GM19372 (cell line): ENCODE measurements at regions not wholly inside any gene's neighbourhood (a gene's known extent, or its start where the extent isn't known, plus 50 kb on each side); places are given as distances from the start of the nearest gene placed in this dataset.
"Not testable (repeated sequence)": the region's sequence is repeated elsewhere in the genome, so short reads cannot be mapped to it uniquely, and the experiment has no call there.

Source experiments
- ATAC-seq: cut with Tn5 transposase; IDR thresholded peaks from one replicate; pipeline ENCODE4 v1.9.1; 2021; ENCODE audit warnings: mild to moderate bottlenecking, low read depth, moderate library complexity; ENCODE audit not compliant: unreplicated experiment

DNA sequence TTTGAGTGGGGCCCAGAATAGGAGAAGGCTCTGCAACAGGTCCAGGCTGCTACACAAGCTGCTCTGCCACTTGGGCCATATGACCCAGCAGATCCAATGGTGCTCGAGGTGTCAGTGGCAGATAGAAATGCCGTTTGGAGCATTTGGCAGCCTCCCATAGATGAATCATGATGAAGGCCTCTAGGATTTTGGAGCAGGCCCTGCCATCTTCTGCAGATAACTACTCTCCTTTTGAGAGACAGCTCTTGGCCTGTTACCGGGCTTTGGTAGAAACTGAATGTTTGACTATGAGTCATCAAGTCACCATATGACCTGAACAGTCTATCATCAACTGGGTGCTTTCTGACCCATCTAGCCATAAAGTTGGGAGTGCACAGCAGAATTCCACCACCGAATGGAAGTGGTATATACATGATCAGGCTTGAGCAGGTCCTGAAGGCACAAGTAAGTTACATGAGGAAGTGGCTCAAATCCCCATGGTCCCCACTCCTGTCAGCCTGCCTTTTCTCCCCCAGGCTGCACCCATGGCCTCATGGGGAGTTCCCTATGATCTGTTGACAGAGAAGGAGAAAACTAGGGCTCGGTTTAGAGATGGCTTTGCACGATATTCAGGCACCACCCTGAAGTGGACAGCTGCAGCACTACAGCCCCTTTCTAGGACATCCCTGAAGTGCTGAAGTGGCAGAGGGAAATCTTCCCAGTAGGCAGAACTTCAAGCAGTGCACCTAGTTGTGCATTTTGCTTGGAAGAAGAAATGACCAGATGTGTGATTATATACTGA is 971.4 kb downstream of the MCTP2 start:
- ATAC-seq = no peak

DNA sequence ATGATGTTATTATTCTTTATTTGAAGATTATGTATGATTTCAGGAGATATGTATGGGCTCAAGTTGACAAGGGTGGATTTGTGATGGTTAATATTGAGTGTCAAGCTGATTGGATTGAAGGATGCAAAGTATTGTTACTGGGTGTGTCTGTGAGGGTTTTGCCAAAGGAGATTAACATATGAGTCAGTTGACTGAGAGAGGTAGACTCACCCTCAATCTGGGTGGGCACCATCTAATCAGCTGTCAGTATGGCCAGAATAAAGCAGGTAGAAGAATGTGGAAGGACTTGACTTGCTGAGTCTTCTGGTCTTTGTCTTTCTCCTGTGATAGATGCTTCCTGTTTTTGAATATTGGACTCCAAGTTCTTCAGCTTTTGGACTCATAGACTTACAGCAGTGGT is 973.7 kb downstream of the MCTP2 start:
- ATAC-seq = no peak

DNA sequence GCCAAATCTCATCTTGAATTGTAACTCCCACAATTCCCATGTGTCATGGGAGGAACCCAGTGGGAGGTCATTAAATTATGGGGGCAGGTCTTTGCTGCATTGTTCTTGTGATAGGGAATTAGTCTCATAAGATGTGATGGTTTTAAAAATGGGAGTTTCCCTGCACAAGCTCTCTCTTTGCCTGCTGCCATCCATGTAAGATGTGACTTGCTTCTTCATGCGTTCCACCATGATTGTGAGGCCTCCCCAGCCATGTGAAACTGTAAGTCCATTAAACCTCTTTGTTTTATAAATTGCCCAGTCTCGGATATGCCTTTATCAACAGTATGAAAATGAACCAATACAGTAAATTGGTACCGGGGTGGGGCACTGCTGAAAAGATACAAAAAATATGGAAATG is 974.5 kb downstream of the MCTP2 start:
- ATAC-seq = not testable (repeated sequence)

DNA sequence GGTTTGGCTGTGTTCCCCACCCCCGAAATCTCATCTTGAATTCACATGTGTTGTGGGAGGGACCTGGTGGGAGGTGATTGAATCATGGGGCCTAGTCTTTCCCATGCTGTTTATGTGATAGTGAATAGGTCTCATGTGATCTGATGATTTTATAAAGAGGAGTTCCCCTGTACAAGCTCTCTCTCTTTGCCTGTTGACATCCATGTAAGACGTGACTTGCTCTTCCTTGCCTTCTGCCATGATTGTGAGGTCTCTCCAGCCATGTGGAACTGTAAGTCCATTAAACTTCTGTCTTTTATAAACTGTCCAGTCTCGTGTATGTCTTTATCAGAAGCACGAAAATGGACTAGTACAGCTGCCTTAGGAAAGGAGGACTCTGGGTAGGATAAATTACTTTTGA is 976.7 kb downstream of the MCTP2 start:
- ATAC-seq = no peak

DNA sequence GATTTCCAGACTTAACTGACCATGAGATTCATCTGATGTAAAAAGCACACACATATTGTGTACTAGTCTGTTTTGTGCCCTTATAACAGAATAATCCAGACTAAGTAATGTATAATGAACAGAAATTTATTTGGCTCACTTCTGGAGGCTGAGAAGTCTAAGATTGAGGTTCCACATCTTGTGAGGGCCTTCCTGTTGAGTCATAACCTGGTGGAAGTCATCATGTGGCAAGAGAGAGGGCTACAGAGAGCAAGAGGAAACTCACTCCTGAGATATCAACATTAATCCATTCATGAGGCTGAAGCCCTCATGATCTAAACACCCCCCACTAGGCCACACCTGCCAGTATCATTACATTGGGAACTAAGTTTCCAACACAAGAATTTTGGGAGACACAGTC is 977.6 kb downstream of the MCTP2 start:
- ATAC-seq = no peak

DNA sequence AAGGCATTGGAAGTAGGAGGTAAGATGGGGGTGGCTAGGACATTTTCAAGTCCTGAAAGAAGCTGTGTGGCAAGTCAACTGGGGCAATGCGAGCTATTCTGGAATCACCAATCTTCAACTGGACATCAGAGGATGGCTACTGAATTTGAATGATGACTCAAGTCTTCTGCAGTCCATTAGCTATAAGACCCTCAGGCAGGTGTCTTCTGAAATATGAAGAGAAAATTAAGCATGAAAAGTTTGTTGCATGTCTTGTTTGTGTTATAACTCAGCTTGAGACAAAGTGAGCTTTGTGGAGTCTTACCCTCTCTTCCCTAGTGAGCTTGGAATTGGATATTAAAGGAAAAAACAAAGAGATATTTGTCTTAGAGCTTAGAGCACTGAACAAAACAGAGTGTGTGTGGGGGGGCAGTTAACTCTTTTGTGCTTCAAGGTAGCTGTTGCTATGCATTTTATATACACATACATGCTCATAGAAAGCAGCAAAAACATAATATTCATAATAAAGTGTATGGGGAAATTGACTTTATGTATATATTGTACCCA is 979.1 kb downstream of the MCTP2 start:
- ATAC-seq = no peak

DNA sequence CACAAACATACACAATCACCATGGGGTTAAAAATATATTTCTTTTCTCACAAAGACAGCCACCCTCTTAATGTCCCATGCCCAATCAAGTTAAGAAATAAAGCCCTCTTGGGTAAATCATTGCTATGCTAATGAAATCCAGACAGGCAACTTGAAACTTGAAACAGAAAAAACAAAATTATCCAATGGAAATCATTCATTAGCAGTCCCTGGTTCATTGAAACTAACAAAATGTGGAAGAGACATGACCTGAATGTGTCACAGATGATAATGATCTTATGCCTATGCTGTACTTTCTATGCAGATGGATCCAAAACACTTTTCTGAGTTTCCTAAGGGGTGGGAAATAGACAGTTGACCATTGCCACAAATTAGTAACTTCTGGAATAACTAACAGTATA is 983.7 kb downstream of the MCTP2 start:
- ATAC-seq = no peak

DNA sequence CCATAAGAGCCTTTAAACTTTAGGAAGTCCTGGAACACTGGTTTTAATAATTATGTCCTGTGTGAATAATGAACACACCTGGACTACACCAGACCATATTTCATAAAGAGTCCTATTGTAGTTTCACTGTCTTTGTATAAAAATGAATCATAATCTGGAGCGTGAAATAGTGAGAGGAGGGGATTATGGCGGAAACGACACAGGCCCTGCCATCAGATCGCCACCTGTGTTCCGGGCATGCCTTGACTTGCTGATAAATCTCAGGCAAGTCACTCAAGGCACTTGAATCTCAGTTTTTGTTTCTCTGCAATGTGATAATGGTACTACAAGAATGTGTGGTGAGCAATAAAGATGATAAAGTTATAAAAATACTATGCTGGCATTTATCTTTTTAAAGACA is 995.5 kb downstream of the MCTP2 start:
- ATAC-seq = no peak

DNA sequence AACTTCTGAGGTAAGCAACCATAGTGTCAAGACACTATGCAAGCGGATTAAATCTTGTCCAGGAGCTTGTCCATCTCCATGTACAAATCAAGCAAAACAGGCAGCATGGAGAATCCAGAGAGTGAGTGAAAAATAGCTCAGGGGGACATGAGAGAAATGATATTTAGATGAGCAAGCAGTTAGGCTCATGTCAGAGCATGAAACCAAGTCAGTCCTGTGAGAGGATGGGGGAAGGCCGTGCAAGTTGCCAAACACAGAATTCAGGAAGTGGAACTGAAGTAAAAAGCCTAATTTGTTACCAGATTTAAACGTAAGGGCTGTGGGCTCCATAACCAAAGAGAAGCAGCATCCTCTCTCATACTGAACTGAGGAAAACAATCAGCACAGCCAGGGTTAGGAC is 995.9 kb downstream of the MCTP2 start:
- ATAC-seq = no peak

DNA sequence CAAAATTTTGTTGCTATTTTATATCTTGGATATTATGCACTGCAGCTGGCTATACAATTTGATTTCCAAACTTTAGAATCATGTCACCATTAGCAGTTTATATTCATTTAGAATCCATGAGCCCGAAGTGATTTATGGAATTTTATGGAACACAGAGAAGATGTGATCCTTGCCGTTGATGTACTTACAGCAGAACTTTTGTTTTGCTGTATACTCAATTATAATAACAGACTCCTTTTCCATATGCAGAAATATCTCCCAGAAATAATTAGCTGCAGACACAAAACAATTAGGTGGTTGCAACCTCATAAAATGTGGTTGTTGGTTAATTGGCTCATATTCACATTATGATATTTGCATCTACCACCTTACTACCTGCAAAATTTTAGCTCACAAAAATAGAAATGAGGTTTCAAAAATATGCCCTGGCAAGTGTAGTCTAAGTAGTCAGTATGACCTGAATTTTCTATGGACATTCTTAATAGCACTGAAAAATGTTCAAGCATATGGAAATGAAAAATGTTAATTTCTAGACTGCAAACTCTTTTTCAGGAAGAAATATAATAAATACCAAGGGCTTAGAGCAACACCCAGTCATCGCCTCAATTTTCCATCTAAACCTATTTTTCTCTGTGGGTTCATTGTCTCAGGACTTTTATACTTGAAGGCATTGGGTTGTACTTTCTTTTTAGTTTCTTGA is 997.6 kb downstream of the MCTP2 start:
- ATAC-seq = no peak

DNA sequence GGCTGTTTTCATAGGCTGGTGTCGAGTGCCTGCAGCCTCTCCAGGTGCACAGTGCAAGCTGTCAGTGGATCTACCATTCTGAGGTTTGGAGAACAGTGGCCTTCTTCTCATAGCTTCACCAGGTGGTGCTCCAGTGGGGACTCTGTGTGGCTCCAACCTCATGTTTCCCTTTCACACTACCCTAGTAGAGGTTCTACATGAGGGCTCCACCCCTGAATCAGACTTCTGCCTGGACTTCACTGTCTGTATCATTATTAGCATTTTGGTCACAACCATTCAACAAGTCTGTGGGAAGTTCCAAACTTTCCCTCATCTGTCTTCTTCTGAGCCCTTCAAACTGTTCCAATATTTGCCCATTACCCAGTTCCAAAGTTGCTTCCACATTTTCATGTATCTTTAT is 1003.7 kb downstream of the MCTP2 start:
- no peak for ATAC-seq

DNA sequence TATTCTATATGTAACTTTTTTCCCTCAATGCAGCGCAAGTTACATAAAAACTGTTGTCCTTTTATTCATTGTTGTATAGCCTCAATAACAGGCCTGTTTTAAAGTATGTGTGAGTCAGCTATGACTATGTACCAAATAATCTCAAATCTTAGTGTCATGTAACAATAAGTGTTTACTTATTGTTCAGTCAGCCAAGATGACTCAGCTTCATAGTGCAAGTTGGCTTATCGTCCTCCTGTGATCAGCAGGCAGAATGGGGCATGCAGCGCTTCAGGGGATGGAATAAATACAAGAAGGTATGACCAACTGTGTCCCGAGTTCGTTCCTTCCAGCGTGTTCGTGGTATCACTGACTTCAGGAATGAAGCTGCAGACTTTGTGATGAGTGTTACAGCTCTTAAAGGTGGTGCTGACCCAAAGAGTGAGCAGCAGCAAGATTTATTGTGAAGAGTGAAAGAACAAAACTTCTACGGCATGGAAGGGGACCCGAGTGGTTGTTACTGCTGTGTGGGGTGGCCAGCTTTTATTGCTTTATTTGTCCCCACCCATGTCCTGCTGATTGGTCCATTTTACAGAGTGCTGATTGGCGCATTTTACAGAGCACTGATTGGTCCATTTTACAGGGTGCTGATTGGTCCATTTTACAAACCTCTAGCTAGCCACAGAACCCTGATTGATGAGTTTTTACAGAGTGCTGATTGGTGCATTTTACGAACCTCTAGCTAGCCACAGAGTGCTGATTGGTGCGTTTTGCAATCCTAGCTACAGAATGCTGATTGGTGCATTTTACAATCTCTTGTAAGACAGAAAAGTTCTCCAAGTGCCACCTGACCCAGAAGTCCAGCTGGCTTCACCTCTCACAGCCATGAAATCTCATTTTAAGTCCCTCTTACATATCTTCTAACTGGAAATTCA is 1016.0 kb downstream of the MCTP2 start:
- no peak for ATAC-seq

DNA sequence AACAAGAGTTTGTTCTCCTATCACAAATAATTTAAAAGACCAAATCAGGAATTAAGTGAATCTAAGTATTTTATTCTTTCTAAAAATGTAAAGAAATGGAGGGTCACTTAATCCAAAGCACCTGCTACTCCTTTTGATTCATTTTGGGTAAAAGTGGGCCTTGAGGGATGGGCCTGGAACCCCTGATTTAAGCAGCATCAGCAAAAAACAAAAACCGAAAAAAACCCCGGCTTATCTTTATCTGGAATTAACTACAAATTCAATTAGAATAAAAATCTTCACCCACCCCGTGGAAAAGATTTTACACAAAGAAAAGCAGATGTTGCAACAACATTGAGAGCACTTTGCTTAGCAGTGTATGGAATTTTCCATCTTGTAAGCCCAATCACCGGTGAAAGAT is 1018.2 kb downstream of the MCTP2 start:
- no peak for ATAC-seq

DNA sequence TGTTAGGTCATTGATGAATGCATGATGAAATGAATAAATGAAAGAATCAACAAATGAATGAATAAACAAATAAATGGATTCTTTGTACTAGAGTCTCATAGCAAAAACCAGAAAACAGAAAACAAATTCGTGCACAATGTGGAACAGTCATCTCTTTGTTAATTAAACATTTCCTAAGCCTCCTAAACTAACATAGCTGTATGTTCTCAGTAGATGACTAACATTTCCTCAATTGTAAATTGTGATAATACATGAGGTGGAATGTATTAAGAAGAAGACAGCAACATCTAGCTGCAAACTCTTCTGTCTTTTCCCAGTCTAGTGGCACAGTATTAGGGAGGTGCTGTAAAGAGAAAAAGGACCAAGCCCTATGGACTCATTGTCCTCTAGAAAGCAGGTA is 1021.0 kb downstream of the MCTP2 start:
- ATAC-seq = no peak

DNA sequence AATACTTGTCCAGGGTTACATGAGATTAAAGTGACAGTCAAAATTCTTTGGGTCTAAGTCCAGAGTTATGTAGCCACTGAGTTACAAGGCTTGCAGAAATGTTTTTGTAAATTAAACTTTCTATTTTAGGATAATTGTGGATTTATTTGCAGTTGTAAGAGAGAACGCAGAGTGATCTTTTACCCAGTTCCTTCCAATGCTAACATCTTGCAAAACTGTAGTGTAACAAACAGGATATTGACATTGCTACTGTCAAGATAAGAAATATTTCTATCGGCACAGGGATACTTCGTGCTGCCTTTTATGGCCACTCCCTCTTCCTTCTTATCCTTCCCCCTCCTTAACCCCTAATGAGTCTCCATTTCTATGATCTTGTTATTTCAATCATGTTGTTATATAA is 1022.9 kb downstream of the MCTP2 start:
- no peak for ATAC-seq

DNA sequence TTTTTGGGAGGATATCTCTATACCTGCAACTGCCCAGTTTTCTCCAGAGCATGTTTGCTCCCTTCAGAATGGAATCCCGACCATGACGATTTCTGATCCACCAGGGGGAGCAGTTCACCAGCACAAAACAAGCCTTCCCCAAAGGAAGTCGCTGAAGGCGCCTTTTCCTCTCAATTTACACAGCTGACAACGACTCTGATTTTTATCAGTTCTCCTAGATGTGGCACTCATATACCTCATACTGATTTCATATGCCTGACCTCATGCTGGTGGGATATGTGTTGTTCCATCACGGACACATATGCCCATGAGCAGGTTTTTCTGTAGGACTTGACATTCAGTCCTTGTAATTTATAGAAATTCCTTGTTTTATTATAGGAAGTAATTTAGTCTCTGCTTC is 1028.2 kb downstream of the MCTP2 start:
- ATAC-seq = no peak

DNA sequence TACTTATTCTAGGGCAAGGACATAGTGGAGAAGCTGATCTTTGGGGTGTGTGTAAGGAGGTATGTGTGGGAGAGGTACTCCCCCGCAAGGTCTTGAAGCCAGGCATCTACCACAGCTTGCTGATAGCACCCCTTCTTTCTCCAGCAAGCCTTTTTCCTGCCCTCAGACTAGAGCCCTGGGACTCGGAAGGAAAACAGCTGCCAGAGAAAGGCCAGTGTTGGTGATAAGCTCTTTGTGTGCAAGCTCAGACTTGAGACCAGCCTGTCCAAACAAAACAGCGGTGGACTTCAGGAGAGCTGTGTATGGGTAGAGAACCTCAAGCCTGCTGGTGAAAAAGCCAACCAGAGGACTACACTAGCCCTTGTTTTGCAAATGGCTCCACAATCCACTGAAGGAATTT is 1028.6 kb downstream of the MCTP2 start:
- no peak for ATAC-seq

DNA sequence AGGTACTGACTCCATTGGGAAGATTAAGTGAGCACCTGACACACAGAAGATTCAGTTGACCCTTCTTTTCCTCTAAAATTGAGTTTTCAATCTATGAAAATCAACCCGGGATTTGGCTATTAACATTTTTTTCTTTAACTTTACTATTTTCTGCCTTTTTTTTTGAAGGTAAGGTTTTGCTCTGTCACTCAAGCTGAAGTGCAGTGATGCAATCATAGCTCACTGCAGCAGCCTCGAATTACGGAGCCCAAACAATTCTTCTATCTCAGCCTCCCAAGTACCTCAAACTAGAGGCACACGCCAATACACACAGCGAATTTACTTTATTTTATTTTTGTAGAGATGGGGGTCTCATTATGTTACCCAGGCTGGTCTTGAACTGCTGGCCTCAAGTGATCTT is 1029.5 kb downstream of the MCTP2 start:
- ATAC-seq = no peak

DNA sequence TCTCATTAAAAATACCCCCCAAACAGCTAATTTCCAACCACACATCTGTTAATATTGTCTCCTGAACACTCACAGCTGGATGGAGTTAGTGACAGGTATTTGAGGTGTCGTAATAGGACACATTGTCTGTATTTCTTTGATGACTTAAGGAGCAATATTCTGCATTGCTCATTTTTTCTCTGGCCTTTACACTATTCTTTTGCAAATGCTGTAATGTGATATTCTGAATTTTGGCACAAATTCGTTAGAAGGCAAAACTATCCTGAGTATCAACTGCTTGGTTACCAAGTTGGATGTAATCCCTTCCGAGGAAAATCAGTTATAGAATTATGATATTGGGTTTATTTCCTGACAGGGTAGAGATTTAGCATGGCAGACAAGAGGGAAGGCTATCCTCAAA is 1030.2 kb downstream of the MCTP2 start:
- ATAC-seq = no peak

DNA sequence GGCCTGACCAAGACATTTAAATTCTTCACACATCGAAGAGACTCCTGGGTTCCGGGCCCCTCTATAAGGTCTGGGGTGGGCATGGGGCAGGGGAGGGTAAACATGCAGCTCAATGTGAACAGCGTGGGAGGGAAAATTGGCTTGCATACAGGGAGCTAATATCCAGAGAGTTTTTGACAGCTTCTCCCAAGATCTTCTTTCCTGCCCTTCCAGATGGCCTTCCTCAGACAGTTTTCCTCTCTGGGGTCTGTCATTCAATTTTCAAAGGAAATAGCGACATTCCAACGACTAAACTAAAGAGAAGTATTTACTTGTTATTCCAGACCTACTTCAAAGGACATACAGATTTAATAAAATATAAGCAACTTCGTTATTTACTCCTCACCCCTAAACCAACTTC is 1030.6 kb downstream of the MCTP2 start:
- no peak for ATAC-seq
